GM18951 (cell line): ENCODE measurements at regions not wholly inside any gene's neighbourhood (a gene's known extent, or its start where the extent isn't known, plus 50 kb on each side); places are given as distances from the start of the nearest gene placed in this dataset.

ENCODE experiments used
- POLR2A ChIP-seq: IDR thresholded peaks from 4 replicates; pipeline ENCODE4 v1.6.1; 2011; ENCODE audit warnings: mild to moderate bottlenecking; ENCODE audit not compliant: insufficient read length, insufficient read depth; ENCODE audit errors: extremely low read depth
- in situ Hi-C: fragments of 300-500 bp; cut with MboI; formaldehyde crosslinking; loops from one replicate; pipeline ENCODE4 v1.12.0; 2022; ENCODE audit warnings: low sequenced_read_pairs, mixed read lengths, inconsistent platforms; ENCODE audit not compliant: unreplicated experiment

DNA sequence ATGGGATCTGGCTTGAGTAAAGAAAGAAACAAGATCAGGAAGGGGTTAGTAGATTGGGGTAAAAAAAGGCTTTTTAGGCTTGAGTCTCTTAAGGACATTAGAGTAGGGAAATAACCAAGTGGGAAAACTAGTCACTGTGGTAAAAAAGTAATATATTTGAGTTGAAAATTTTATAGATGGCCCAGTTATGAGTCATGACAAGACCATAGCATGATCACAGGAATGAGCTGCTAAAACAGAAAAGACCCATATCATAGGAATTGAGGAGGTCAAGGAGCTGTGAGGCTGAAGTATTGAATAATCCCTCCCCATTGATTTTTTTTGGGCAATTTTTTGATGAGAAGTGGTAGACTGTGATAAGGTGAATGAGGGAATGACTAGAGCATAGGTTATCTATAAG lies 69.2 kb upstream of the TBC1D5 start:
- in situ Hi-C loops, result no loop called here
- no peak for TF ChIP-seq POLR2A

DNA sequence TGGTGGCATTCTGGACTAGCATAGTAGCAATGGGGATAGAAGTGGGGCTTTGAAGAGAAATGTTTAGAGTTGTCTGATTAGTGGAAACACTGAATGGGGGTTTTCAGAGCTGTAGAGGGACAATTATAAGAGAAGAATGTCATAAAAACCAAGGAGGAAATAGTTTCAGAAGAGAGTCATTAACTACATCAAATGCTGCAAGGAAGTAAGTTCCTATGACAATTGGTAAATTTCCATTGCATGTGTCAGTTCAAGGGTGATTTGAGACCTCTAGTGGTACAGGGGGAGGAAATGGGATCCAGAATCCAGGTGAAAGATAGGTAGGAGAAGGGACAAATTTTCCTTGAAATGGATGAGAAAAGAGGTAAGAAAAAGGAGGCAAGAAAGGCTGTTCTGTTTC lies 68.3 kb upstream of the TBC1D5 start:
- in situ Hi-C loops, result no loop called here
- TF ChIP-seq POLR2A, result no peak

DNA sequence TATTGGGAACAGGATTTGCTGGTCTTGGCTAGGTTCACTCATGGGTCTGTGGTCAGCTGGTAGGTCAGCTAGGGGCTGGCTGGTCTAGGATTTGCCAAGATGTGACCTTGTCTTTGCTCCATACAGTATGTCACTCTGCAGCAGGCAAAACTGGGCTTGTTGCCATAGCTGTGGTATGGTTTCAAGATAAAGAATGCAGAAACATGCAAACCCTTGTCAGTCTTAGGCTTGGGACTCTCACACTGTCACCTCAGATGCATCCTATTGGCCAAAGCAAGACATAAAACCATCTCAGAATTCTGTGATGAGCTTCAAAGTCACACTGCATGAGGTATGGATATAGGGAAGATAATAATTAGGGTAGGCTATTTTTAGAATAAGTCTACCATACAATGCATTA lies 66.6 kb upstream of the TBC1D5 start:
- in situ Hi-C loops, result no loop called here
- TF ChIP-seq POLR2A, result no peak

DNA sequence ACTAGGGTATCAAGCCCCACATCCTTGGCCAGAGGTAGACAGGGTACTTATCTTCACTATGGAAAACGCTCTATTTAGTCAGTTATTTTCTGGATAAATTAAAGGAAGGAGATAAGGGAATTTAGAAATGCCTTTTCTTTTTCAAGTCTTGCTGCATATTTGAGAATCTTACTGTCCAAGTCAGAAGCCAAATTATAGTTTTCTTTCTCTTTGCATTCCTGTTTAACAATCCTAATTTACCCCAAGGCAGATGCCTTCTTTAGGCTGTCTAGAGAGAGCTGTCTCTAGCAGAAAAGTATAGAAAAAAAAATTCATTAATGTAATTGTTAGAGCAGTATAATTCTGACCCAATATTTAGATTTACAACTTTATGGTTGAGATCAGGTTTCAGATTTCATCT lies 64.4 kb upstream of the TBC1D5 start:
- in situ Hi-C loops, result no loop called here
- TF ChIP-seq POLR2A, result no peak

DNA sequence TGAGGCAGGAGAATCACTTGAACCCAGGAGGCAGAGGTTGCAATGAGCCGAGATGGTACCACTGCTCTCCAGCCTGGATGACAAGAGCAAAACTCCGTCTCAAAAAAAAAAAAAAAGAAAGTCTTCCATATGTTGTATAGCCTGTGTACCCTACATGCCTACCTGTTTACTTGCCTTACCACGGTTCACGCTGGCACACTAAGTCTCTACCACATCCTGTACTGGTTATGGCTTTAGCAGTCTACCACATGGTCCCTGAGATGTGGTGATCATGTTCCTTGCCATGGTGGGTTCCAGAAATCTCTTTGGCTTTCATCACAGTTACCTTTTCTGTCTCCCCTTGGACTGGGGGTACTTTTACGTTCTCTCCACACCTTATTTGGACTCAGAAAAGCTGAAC lies 63.8 kb upstream of the TBC1D5 start:
- in situ Hi-C loops, result no loop called here
- no peak for TF ChIP-seq POLR2A

DNA sequence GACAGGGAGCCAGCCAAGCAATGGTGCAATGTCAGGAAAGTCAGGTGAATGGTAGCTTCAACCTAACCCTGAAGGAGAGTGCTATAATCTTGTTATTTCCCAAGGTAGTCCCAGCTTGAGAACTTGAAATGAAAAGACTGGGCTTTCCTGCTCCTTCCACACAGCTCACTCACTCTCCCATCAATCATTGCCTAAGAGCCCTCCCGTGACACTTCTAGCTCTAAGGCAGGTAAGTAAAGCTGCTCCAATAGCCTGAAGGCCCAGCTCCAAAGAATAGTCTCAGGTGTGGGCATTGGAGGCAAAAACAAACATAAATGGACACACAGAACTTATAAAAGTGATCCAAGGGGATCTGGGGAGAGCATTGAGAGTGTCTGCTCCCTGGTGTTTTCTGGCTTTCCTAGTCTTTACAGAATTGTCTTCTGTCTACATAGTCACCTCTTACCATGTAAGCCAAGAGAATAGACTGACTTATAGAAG lies 63.1 kb upstream of the TBC1D5 start:
- in situ Hi-C loops, result no loop called here
- TF ChIP-seq POLR2A, result no peak

DNA sequence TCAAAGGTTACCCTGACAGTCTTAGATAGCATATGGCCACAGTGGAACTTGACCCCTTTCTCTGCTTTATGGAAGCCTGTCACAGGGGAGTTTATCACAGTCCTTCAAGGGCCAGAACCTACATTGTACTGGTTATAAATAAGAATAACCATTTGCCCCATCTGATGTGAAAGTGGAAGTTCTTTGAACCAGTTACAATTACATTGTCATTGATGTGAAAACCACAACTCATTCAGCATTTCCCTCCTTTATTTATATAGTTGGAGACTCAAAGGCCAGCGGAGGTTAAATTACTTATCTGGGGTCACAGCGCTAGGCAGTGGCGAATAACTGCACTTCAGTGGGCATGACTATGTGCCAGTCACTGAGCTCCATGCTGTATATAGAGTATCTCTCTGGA lies 60.5 kb upstream of the TBC1D5 start:
- in situ Hi-C loops, result no loop called here
- no peak for TF ChIP-seq POLR2A

DNA sequence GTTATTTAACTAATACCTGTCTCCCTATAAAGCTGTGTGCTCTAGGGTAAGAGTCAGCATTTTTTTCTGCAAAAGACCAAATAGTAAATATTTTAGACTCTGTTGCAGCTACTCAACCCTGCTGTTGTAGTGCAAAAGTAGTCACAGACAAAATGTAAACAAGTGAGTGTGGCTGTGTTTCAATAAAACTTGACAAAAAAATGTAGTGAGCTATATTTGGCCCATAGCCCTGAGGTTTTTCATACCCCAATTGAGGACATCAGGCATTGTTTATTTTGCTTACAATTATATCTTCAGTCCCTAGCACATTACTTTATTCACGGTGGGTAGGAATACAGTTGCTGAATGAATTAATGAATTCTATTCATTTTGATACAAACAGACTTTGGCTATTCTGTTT lies 58.7 kb upstream of the TBC1D5 start:
- in situ Hi-C loops, result no loop called here
- no peak for TF ChIP-seq POLR2A

DNA sequence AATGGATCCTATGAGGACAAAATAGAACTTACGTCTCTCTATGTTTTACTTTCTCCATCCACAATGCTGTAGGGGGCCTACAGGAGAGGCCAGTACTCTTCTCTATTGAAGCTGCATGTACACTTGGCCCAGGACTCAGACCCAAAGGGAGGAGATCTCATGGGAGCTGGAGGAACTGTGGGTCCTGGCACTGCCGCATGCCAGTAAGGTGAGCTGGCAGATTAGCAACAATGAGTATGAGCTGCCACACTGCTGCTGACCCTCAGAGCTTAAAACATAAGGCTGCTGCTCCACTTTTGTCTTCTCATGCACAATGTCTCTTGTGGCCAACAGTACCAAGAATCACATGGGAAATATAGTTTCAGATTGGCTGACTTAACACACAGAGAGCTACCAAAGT lies 57.8 kb upstream of the TBC1D5 start:
- TF ChIP-seq POLR2A, result no peak
- in situ Hi-C loops, result no loop called here

DNA sequence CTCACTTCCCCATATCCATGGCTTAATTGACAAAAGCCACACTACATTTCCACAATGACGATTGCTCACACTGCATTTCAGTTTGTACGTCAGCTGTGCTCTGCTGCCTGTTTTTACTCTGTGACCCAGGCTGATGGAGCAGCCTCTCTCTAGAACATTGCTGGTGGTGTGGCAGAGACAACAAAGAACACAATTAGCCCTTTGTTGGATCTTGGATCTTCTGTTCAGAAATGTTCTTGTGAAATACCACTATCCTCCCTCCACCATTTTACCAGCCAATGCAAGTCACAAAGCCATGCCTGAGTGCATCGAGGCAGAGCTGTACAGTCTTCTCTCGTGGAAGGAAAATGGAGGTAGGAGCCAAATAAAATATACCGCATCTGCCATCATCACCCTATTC lies 56.9 kb upstream of the TBC1D5 start:
- in situ Hi-C loops, result no loop called here
- TF ChIP-seq POLR2A, result no peak

DNA sequence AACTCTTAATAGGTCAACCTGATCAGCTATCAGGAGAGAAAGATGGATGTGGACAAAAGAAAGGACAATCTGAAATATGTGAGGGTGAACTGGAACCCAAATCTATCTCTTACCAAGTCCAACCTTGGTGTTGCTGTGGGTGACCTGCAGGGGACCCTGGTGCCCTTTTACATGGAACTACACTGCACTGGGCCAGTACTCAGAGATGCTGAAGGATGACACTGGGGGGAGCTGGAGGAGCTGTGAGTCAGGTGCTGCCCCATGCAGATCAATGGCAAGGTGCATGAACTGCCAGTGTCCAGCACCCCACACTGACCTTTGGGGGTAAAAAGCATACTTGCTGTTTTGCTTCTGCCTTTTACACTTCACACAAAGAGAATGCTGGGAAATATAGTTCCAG lies 55.6 kb upstream of the TBC1D5 start:
- in situ Hi-C loops, result no loop called here

DNA sequence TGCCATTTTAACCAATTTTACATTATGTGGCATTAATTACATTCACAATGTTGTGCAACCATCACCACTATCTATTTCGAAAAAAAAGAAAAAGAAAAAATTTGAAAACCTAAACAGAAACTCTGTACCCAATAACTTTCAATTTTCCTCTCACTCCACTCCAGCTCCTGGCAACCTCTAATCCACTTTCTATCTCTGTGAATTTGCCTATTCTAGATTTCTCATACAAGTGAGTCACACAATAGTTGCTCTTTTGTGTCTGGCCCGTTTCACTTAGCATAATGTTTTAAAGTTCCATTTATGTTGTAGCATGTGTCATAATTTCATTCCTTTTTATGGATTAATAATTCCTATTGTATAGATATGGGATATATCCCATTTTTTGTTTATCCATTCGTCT lies 53.3 kb upstream of the TBC1D5 start:
- in situ Hi-C loops, result no loop called here
- no peak for TF ChIP-seq POLR2A

More for the DNA sequence above, 55.6 kb upstream of the TBC1D5 start:
- no peak for TF ChIP-seq POLR2A

DNA sequence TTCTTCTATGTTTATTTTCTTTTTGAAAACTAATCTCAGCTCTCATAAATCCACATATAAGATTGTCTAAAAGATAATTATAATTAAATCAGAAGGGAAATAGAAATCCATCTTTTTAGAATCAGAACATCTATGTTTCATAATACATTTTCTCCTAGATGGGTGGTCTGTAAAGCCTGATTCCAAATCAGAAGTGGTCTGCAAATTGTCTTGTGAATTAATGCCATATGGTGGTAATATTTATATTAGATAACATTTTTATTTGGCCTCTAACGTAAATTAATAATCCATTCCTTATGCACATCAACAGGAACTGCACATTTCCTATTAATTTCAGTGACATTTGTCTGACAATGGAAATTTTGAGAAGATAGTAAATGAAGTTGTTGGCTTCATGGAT lies 52.8 kb upstream of the TBC1D5 start:
- in situ Hi-C loops, result no loop called here
- no peak for TF ChIP-seq POLR2A

DNA sequence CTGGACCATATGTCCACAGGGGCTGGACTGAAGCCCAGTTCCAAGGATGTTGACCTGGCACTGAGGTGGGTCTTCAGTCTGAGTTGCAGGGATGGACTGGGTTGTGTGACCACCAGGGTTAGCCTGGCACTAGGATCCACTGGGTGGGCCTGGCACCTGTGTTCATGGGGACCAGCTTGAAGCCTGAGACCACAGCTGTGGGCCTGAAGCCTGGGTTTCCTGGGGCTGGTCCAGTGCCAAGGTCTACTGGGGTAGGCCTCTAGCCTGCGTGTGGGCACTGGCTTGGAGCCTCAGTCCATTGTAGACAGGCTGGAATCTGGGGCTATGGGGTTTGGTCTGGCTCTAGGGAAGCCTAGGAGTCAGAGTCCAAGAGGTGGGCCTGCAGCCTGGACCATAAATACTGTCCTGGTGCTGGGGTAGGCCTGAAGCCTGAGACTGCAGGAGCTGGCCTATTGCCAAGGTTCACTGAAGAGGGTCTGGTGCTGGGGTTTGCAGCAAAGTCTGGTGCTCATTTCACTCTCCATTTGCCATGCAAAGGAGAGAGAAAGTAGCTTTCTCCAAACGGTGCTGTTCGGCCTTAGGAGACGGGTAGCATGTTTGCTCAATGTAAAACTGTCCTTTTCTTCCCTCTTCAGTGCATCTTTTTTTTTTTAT lies 51.2 kb upstream of the TBC1D5 start:
- in situ Hi-C loops, result no loop called here
- no peak for TF ChIP-seq POLR2A
